Liver (tissue), 8 donors: ENCODE measurements at regions not wholly inside any gene's neighbourhood (a gene's known extent, or its start where the extent isn't known, plus 50 kb on each side); places are given as distances from the start of the nearest gene placed in this dataset.

Experiments used
- DNase-seq: peaks from one replicate; pipeline ENCODE4 v3.0.0-alpha.2; 2017; ENCODE audit warnings: low spot score
- H3K27ac ChIP-seq, 2 donors: one replicate each; pipeline ENCODE4 v1.7.0; 2013; ENCODE audit warnings: inconsistent platforms in 2 of 2, low read length in 2 of 2, control low read depth in 1 of 2, low read depth in 1 of 2, mild to moderate bottlenecking in 1 of 2
- H3K27me3 ChIP-seq, 4 donors: one replicate each; pipeline versions ENCODE4 v1.6.1 to v1.7.0; 2013; ENCODE audit warnings: low read length in 3 of 4, inconsistent platforms in 1 of 4, mild to moderate bottlenecking in 1 of 4, moderate library complexity in 1 of 4; ENCODE audit not compliant: control insufficient read depth in 4 of 4, insufficient read depth in 4 of 4
- H3K36me3 ChIP-seq, 4 donors: one replicate each; pipeline versions ENCODE4 v1.6.1 to v1.7.0; 2013; ENCODE audit warnings: low read length in 3 of 4, mild to moderate bottlenecking in 3 of 4, low read depth in 1 of 4, moderate library complexity in 1 of 4; ENCODE audit not compliant: control insufficient read depth in 4 of 4, insufficient read depth in 3 of 4
- H3K4me1 ChIP-seq, 4 donors: one replicate each; pipeline versions ENCODE4 v1.6.1 to v1.7.0; 2013; ENCODE audit warnings: low read length in 3 of 4, mild to moderate bottlenecking in 3 of 4, moderate library complexity in 1 of 4; ENCODE audit not compliant: control insufficient read depth in 4 of 4, insufficient read depth in 4 of 4
- H3K4me3 ChIP-seq, 3 donors: one replicate each; pipeline versions ENCODE4 v1.6.1 to v1.7.0; 2013; ENCODE audit warnings: low read length in 3 of 3, control low read depth in 1 of 3, low read depth in 1 of 3, mild to moderate bottlenecking in 1 of 3
- H3K9ac ChIP-seq, 2 donors: one replicate each; pipeline ENCODE4 v1.7.0; 2013; ENCODE audit warnings: low read length in 2 of 2, mild to moderate bottlenecking in 2 of 2, moderate library complexity in 2 of 2, control low read depth in 1 of 2, low read depth in 1 of 2
- H3K9me3 ChIP-seq, 4 donors: one replicate each; pipeline versions ENCODE4 v1.6.1 to v1.7.0; 2013; ENCODE audit warnings: low read length in 3 of 4; ENCODE audit not compliant: control insufficient read depth in 4 of 4
- EGR1 ChIP-seq, 2 donors: IDR thresholded peaks; 2 replicates each; pipeline ENCODE4 v1.6.1; 2016 to 2018; ENCODE audit warnings: antibody characterized with exemption in 2 of 2, low read depth in 2 of 2
- FOXA1 ChIP-seq: IDR thresholded peaks from 2 replicates; pipeline ENCODE4 v1.6.1; 2016; ENCODE audit warnings: antibody characterized with exemption
- FOXA2 ChIP-seq: IDR thresholded peaks from 2 replicates; pipeline ENCODE4 v1.6.1; 2016; ENCODE audit warnings: antibody characterized with exemption
- GABPA ChIP-seq, 2 donors: IDR thresholded peaks in 1 of 2; conservative IDR thresholded peaks in 1 of 2; 2 replicates each; pipeline ENCODE4 v1.6.1; 2016; ENCODE audit warnings: antibody characterized with exemption in 2 of 2, mild to moderate bottlenecking in 1 of 2, moderate library complexity in 1 of 2
- HNF4A ChIP-seq, 2 donors: conservative IDR thresholded peaks; 2 replicates each; pipeline ENCODE4 v1.6.1; 2016; ENCODE audit warnings: antibody characterized with exemption in 2 of 2, mild to moderate bottlenecking in 2 of 2
- HNF4G ChIP-seq: IDR thresholded peaks from 2 replicates; pipeline ENCODE4 v1.6.1; 2016; ENCODE audit warnings: antibody characterized with exemption
- JUND ChIP-seq, 2 donors: IDR thresholded peaks; 2 replicates each; pipeline ENCODE4 v1.6.1; 2016; ENCODE audit warnings: antibody characterized with exemption in 2 of 2
- NR2F2 ChIP-seq: IDR thresholded peaks from 2 replicates; pipeline ENCODE4 v1.6.1; 2016; ENCODE audit warnings: antibody characterized with exemption
- RAD21 ChIP-seq, 2 donors: IDR thresholded peaks; 2 replicates each; pipeline ENCODE4 v1.6.1; 2016; ENCODE audit warnings: antibody characterized with exemption in 2 of 2, mild to moderate bottlenecking in 2 of 2
- RXRA ChIP-seq, 2 donors: IDR thresholded peaks; 2 replicates each; pipeline ENCODE4 v1.6.1; 2017 to 2018; ENCODE audit warnings: antibody characterized with exemption in 2 of 2, mild to moderate bottlenecking in 1 of 2
- SP1 ChIP-seq: IDR thresholded peaks from 2 replicates; pipeline ENCODE4 v1.6.1; 2018; ENCODE audit warnings: antibody characterized with exemption, mild to moderate bottlenecking
- TAF1 ChIP-seq: conservative IDR thresholded peaks from 2 replicates; pipeline ENCODE4 v1.6.1; 2016; ENCODE audit warnings: antibody characterized with exemption, mild to moderate bottlenecking
- YY1 ChIP-seq: IDR thresholded peaks from 2 replicates; pipeline ENCODE4 v1.6.1; 2016; ENCODE audit warnings: antibody characterized with exemption, mild to moderate bottlenecking
- WGBS: extraction: QIAGEN DNeasy Blood & Tissue Kit; methylation state at CpG from one replicate; pipeline ENCODE4 v1.1.7; 2013; 5-methylcytosine and 5-hydroxymethylcytosine counted together
- TF ChIP-seq, protein P1 (sequence below): IDR thresholded peaks from 2 replicates; pipeline ENCODE4 v1.6.1; 2016; ENCODE audit warnings: antibody characterized with exemption
- TF ChIP-seq, protein P2 (sequence below): IDR thresholded peaks from 2 replicates; pipeline ENCODE4 v1.6.1; 2016; ENCODE audit warnings: antibody characterized with exemption, mild to moderate bottlenecking
- TF ChIP-seq, protein P3 (sequence below): IDR thresholded peaks from 2 replicates; pipeline ENCODE4 v1.6.1; 2016; ENCODE audit warnings: antibody characterized with exemption
- TF ChIP-seq, protein P4 (sequence below): IDR thresholded peaks from 2 replicates; pipeline ENCODE4 v1.6.1; 2016; ENCODE audit warnings: antibody characterized with exemption
- TF ChIP-seq, protein P5 (sequence below): fragments of 150-350 bp; IDR thresholded peaks from 2 replicates; pipeline ENCODE4 v1.5.1; 2017; ENCODE audit warnings: improper control_type of control experiment, low read depth, low read length; ENCODE audit not compliant: missing input control
- donor health status: healthy.
- donor health status: healthy.
- donor health status: healthy.
- donor health status: healthy.
- donor health status: healthy.

DNA sequence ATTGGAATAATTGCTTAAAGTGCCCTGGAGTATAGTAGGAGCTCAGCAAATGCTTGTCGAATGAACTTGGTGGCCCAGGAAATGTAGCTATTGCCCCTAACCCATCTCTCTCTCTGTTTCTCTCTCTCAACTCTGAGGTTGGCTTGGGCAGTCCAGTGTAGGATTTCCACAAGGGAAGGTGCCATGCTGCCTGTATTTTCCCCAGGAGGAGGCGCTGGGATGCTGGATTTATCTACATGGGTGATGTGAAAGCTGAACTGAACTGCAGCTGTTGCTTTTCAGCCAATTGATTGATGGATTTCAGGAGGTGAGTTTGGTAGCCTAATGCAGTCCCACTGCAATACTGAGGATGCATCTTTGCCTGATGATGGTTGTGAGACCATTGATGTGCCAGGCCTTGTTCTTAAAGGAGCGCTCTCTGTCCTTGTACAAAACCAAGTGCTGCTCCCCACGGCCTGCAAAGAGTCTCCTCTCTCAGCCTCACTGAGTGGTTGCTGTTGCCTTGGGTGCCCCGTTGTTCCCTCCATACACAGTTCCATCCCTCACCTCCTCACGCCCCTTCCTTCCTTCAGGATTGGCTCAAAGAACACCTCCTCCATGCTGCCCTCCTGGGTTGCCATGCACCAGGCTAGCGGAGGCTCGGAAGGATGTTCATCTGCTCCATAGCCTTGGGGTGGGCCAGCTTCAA, 200.6 kb downstream of the GLRX3 start:
- Histone ChIP-seq H3K4me1 (no peaks in the 10 kb centered on the region), H3K36me3 (no peaks in the 10 kb centered on the region), H3K27me3 (no peaks in the 10 kb centered on the region), H3K27ac (no peak overlapping the region), H3K4me3 (no peak overlapping the region), H3K9ac (no peak overlapping the region), H3K9me3 (peaks cover 0 to 6% (median 2%) of the 10 kb centered on the region in 4 donors)
- DNase-seq = no peak
- TF ChIP-seq, protein P1, sequence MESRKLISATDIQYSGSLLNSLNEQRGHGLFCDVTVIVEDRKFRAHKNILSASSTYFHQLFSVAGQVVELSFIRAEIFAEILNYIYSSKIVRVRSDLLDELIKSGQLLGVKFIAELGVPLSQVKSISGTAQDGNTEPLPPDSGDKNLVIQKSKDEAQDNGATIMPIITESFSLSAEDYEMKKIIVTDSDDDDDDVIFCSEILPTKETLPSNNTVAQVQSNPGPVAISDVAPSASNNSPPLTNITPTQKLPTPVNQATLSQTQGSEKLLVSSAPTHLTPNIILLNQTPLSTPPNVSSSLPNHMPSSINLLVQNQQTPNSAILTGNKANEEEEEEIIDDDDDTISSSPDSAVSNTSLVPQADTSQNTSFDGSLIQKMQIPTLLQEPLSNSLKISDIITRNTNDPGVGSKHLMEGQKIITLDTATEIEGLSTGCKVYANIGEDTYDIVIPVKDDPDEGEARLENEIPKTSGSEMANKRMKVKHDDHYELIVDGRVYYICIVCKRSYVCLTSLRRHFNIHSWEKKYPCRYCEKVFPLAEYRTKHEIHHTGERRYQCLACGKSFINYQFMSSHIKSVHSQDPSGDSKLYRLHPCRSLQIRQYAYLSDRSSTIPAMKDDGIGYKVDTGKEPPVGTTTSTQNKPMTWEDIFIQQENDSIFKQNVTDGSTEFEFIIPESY = no peak
- no peak for TF ChIP-seq JUND (IDR thresholded peaks at IDR 0.05)
- no peak for TF ChIP-seq YY1
- TF ChIP-seq, protein P2, sequence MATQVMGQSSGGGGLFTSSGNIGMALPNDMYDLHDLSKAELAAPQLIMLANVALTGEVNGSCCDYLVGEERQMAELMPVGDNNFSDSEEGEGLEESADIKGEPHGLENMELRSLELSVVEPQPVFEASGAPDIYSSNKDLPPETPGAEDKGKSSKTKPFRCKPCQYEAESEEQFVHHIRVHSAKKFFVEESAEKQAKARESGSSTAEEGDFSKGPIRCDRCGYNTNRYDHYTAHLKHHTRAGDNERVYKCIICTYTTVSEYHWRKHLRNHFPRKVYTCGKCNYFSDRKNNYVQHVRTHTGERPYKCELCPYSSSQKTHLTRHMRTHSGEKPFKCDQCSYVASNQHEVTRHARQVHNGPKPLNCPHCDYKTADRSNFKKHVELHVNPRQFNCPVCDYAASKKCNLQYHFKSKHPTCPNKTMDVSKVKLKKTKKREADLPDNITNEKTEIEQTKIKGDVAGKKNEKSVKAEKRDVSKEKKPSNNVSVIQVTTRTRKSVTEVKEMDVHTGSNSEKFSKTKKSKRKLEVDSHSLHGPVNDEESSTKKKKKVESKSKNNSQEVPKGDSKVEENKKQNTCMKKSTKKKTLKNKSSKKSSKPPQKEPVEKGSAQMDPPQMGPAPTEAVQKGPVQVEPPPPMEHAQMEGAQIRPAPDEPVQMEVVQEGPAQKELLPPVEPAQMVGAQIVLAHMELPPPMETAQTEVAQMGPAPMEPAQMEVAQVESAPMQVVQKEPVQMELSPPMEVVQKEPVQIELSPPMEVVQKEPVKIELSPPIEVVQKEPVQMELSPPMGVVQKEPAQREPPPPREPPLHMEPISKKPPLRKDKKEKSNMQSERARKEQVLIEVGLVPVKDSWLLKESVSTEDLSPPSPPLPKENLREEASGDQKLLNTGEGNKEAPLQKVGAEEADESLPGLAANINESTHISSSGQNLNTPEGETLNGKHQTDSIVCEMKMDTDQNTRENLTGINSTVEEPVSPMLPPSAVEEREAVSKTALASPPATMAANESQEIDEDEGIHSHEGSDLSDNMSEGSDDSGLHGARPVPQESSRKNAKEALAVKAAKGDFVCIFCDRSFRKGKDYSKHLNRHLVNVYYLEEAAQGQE = no peak
- TF ChIP-seq, protein P3, sequence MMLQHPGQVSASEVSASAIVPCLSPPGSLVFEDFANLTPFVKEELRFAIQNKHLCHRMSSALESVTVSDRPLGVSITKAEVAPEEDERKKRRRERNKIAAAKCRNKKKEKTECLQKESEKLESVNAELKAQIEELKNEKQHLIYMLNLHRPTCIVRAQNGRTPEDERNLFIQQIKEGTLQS = no peak
- TF ChIP-seq, protein P4, sequence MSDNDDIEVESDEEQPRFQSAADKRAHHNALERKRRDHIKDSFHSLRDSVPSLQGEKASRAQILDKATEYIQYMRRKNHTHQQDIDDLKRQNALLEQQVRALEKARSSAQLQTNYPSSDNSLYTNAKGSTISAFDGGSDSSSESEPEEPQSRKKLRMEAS = no peak
- TF ChIP-seq TAF1 = no peak
- TF ChIP-seq GABPA (IDR thresholded peaks at IDR 0.05 in 1 of 2, conservative IDR thresholded peaks at IDR 0.05 in 1 of 2) = no peak
- no peak for TF ChIP-seq NR2F2
- no peak for TF ChIP-seq SP1
- no peak for TF ChIP-seq FOXA2
- no peak for TF ChIP-seq EGR1 (IDR thresholded peaks at IDR 0.05; ENCODE audit: low read depth in 2 of 2)
- no peak for TF ChIP-seq FOXA1
- no peak for TF ChIP-seq RAD21 (IDR thresholded peaks at IDR 0.05)
- WGBS = 72% methylated on average over 8 of the region's 8 CpGs

DNA sequence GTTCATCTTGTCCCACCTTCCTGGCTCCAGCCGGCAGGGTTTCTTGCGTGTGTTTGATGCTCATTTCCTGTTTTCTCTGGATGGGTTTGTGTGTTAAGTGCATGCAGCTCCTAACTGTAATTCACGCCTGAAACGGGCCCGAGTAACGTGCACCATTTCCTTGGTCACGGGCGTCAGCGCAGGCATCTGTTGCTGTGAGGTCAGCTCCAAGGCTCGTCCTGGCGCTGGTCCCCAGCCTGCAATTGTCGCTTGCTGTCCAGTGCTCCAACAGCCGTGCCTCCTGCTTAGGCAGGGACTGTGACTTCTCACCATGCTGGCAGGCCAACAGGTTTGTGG, 201.1 kb downstream of the GLRX3 start:
- DNase-seq = no peak
- H3K4me3 ChIP-seq = no peak overlapping the region
- H3K9ac ChIP-seq = no peak overlapping the region
- 86% methylated on average over 13 of the region's 13 CpGs for WGBS
- no peak overlapping the region for H3K27ac ChIP-seq
- H3K27me3 ChIP-seq = no peaks in the 10 kb centered on the region
- H3K9me3 ChIP-seq = peaks cover 0 to under 1% (median 0%) of the 10 kb centered on the region in 4 donors
- no peaks in the 10 kb centered on the region for H3K36me3 ChIP-seq
- H3K4me1 ChIP-seq = no peaks in the 10 kb centered on the region
- TF ChIP-seq, protein P5, sequence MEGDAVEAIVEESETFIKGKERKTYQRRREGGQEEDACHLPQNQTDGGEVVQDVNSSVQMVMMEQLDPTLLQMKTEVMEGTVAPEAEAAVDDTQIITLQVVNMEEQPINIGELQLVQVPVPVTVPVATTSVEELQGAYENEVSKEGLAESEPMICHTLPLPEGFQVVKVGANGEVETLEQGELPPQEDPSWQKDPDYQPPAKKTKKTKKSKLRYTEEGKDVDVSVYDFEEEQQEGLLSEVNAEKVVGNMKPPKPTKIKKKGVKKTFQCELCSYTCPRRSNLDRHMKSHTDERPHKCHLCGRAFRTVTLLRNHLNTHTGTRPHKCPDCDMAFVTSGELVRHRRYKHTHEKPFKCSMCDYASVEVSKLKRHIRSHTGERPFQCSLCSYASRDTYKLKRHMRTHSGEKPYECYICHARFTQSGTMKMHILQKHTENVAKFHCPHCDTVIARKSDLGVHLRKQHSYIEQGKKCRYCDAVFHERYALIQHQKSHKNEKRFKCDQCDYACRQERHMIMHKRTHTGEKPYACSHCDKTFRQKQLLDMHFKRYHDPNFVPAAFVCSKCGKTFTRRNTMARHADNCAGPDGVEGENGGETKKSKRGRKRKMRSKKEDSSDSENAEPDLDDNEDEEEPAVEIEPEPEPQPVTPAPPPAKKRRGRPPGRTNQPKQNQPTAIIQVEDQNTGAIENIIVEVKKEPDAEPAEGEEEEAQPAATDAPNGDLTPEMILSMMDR = no peak
- no peak for TF ChIP-seq JUND (IDR thresholded peaks at IDR 0.05)
- TF ChIP-seq YY1 = no peak
- no peak for TF ChIP-seq TAF1
- no peak for TF ChIP-seq RAD21 (IDR thresholded peaks at IDR 0.05)
- TF ChIP-seq GABPA (IDR thresholded peaks at IDR 0.05 in 1 of 2, conservative IDR thresholded peaks at IDR 0.05 in 1 of 2) = no peak
- TF ChIP-seq, protein P4 = no peak
- TF ChIP-seq HNF4G = no peak
- TF ChIP-seq EGR1 (IDR thresholded peaks at IDR 0.05; ENCODE audit: low read depth in 2 of 2) = no peak
- TF ChIP-seq RXRA (IDR thresholded peaks at IDR 0.05) = no peak
- no peak for TF ChIP-seq FOXA2
- no peak for TF ChIP-seq FOXA1
- TF ChIP-seq, protein P3 = no peak
- TF ChIP-seq HNF4A (conservative IDR thresholded peaks at IDR 0.05) = no peak
- TF ChIP-seq, protein P1 = no peak
- TF ChIP-seq NR2F2 = no peak
